HL-60 (cell line): ENCODE measurements at regions not wholly inside any gene's neighbourhood (a gene's known extent, or its start where the extent isn't known, plus 50 kb on each side); places are given as distances from the start of the nearest gene placed in this dataset.

Experiments used
- DNase-seq, 2 experiments: peaks; one replicate each; pipeline ENCODE4 v3.0.0-alpha.2; 2010 to 2020; ENCODE audit warnings: low read depth in 1 of 2, low spot score in 1 of 2
- H3K27ac ChIP-seq: fragments of 250-450 bp; sonication (Bioruptor Pico); replicated peaks from 2 replicates; pipeline ENCODE4 v1.5.1; 2020; ENCODE audit warnings: mild to moderate bottlenecking, moderate library complexity
- H3K27me3 ChIP-seq: fragments of 250-450 bp; sonication (Bioruptor Pico); 2 replicates; pipeline ENCODE4 v1.5.1; 2021; ENCODE audit warnings: mild to moderate bottlenecking, moderate library complexity; ENCODE audit not compliant: insufficient read depth, poor library complexity, severe bottlenecking
- H3K4me3 ChIP-seq: replicated peaks from 2 replicates; pipeline ENCODE4 v1.5.1; 2011; ENCODE audit warnings: mild to moderate bottlenecking, control low read depth, low read length; ENCODE audit not compliant: insufficient read depth
- CTCF ChIP-seq: IDR thresholded peaks from one replicate; pipeline ENCODE4 v1.5.1; 2011; ENCODE audit warnings: low read length, control low read depth, inconsistent platforms; ENCODE audit not compliant: insufficient read depth
- GABPA ChIP-seq: IDR thresholded peaks from 2 replicates; pipeline ENCODE4 v1.6.1; 2012; ENCODE audit warnings: low read depth
- POLR2AphosphoS5 ChIP-seq: IDR thresholded peaks from 2 replicates; pipeline ENCODE4 v1.6.1; 2012; ENCODE audit warnings: low read depth
- REST ChIP-seq: IDR thresholded peaks from 2 replicates; pipeline ENCODE4 v1.6.1; 2012; ENCODE audit warnings: low read depth; ENCODE audit not compliant: insufficient replicate concordance
- SPI1 ChIP-seq: IDR thresholded peaks from 2 replicates; pipeline ENCODE4 v1.6.1; 2012; ENCODE audit warnings: low read depth, mild to moderate bottlenecking, borderline replicate concordance

GRCh38 chr17:13118311-13118710, 100.5 kb upstream of the ELAC2 start:
- Histone ChIP-seq H3K27me3 (no peaks in the 10 kb centered on the region), H3K27ac (no peak overlapping the region), H3K4me3 (no peak overlapping the region)
- no peak for DNase-seq
- TF ChIP-seq GABPA (no peak), SPI1 (no peak), POLR2AphosphoS5 (no peak), REST (no peak), CTCF (no peak)

GRCh38 chr17:13117616-13118015, 99.8 kb upstream of the ELAC2 start:
- Histone ChIP-seq H3K27me3 (no peaks in the 10 kb centered on the region), H3K4me3 (no peak overlapping the region), H3K27ac (no peak overlapping the region)
- TF ChIP-seq CTCF (no peak), POLR2AphosphoS5 (no peak), GABPA (no peak), REST (no peak), SPI1 (no peak)
- no peak for DNase-seq

- TF ChIP-seq CTCF (peak; percentile 23), POLR2AphosphoS5 (no peak), SPI1 (no peak)
- H3K27me3 ChIP-seq: no peaks in the 10 kb centered on the region
- H3K4me3 ChIP-seq: no peak overlapping the region
- DNase-seq: peak in 1 of 2 experiments; percentile 1
- no peak overlapping the region for H3K27ac ChIP-seq
Measured at GRCh38 chr17:13114601-13115031, 96.8 kb upstream of the ELAC2 start.

- TF ChIP-seq POLR2AphosphoS5 (no peak), REST (no peak)
- Histone ChIP-seq H3K4me3 (no peak overlapping the region), H3K27me3 (no peaks in the 10 kb centered on the region), H3K27ac (no peak overlapping the region)
- no peak for DNase-seq
Measured at GRCh38 chr17:13113821-13114525, 96.1 kb upstream of the ELAC2 start.
